NCI-H2171 (cell line): ENCODE measurements at regions not wholly inside any gene's neighbourhood (a gene's known extent, or its start where the extent isn't known, plus 50 kb on each side); places are given as distances from the start of the nearest gene placed in this dataset.

ENCODE experiments used
- DNase-seq: peaks from one replicate; lab custom pipeline; 2025; lab: John Stamatoyannopoulos, UW

- no peak for DNase-seq
Measured at GRCh38 chr6:170084166-170084730, 206.6 kb downstream of the DLL1 start.

- peak; percentile 43 for DNase-seq
Measured at GRCh38 chr6:170083236-170084051, 207.4 kb downstream of the DLL1 start.

GRCh38 chr6:170082531-170083187 is 208.2 kb downstream of the DLL1 start:
- no peak for DNase-seq

- DNase-seq, result no peak
Measured at GRCh38 chr6:170082067-170082466, 208.8 kb downstream of the DLL1 start.

GRCh38 chr6:170081556-170081955 is 209.3 kb downstream of the DLL1 start:
- no peak for DNase-seq

GRCh38 chr6:170080828-170081371 is 210.0 kb downstream of the DLL1 start:
- peak; percentile 86 for DNase-seq

GRCh38 chr6:170080169-170080827 is 210.6 kb downstream of the DLL1 start:
- no peak for DNase-seq

- DNase-seq, result no peak
Measured at GRCh38 chr6:170076466-170077165, 214.3 kb downstream of the DLL1 start.

- DNase-seq, result peak; percentile 7
Measured at GRCh38 chr6:170075659-170076223, 215.1 kb downstream of the DLL1 start.

GRCh38 chr6:170074907-170075306 is 216.0 kb downstream of the DLL1 start:
- DNase-seq, result no peak

- no peak for DNase-seq
Measured at GRCh38 chr6:170074435-170074834, 216.4 kb downstream of the DLL1 start.

GRCh38 chr6:170073846-170074245 is 217.0 kb downstream of the DLL1 start:
- no peak for DNase-seq

- no peak for DNase-seq
Measured at GRCh38 chr6:170072246-170072645, 218.6 kb downstream of the DLL1 start.

- no peak for DNase-seq
Measured at GRCh38 chr6:170069611-170070010, 221.3 kb downstream of the DLL1 start.

- DNase-seq, result no peak
Measured at GRCh38 chr6:170068496-170068895, 222.4 kb downstream of the DLL1 start.

- no peak for DNase-seq
Measured at GRCh38 chr6:170067923-170068360, 222.9 kb downstream of the DLL1 start.

- DNase-seq, result no peak
Measured at GRCh38 chr6:170067181-170067641, 223.7 kb downstream of the DLL1 start.

GRCh38 chr6:170066679-170067078 is 224.2 kb downstream of the DLL1 start:
- no peak for DNase-seq

GRCh38 chr6:170063851-170064602 is 226.9 kb downstream of the DLL1 start:
- DNase-seq, result no peak

- no peak for DNase-seq
Measured at GRCh38 chr6:170063431-170063830, 227.4 kb downstream of the DLL1 start.

- no peak for DNase-seq
Measured at GRCh38 chr6:170062915-170063241, 228.0 kb downstream of the DLL1 start.
